ENCODE measurements at regions not wholly inside any gene's neighbourhood (a gene's known extent, or its start where the extent isn't known, plus 50 kb on each side); places are given as distances from the start of the nearest gene placed in this dataset.
A peak's percentile ranks its signal among the peaks of the same experiment; 100 is the strongest.
"Not testable (repeated sequence)": the region's sequence is repeated elsewhere in the genome, so short reads cannot be mapped to it uniquely, and the experiment has no call there.

- DNase-seq (ENCODE audit: low read depth in 2 of 2), result no peak
Observed at GRCh38 chr10:32217216-32217615, 129.7 kb downstream of the EPC1 start.

- not testable (repeated sequence) for DNase-seq (ENCODE audit: low read depth in 2 of 2)
Observed at GRCh38 chr10:32213838-32214237, 133.1 kb downstream of the EPC1 start.

GRCh38 chr10:32211046-32211363 lies 136.0 kb downstream of the EPC1 start:
- no peak for DNase-seq (ENCODE audit: low read depth in 2 of 2)

GRCh38 chr10:32210306-32211045 lies 136.5 kb downstream of the EPC1 start:
- no peak for DNase-seq (ENCODE audit: low read depth in 2 of 2)

GRCh38 chr10:32208005-32208404 lies 139.0 kb downstream of the EPC1 start:
- not testable (repeated sequence) for DNase-seq (ENCODE audit: low read depth in 2 of 2)

GRCh38 chr10:32207544-32207943 lies 139.4 kb downstream of the EPC1 start:
- DNase-seq (ENCODE audit: low read depth in 2 of 2), result peak; percentile 39 to 50

- DNase-seq (ENCODE audit: low read depth in 2 of 2), result no peak
Observed at GRCh38 chr10:32205670-32206069, 141.3 kb downstream of the EPC1 start.

- DNase-seq (ENCODE audit: low read depth in 2 of 2), result no peak
Observed at GRCh38 chr10:32204606-32205005, 142.4 kb downstream of the EPC1 start.

GRCh38 chr10:32199714-32200394 lies 143.6 kb upstream of the KIF5B start:
- DNase-seq (ENCODE audit: low read depth in 2 of 2), result no peak

GRCh38 chr10:32197423-32197822 lies 141.2 kb upstream of the KIF5B start:
- no peak for DNase-seq (ENCODE audit: low read depth in 2 of 2)

- DNase-seq (ENCODE audit: low read depth in 2 of 2), result peak in 1 of 2 donors; percentile 16
Observed at GRCh38 chr10:32190890-32191491, 134.8 kb upstream of the KIF5B start.

- DNase-seq (ENCODE audit: low read depth in 2 of 2), result no peak
Observed at GRCh38 chr10:32189400-32190084, 133.3 kb upstream of the KIF5B start.

GRCh38 chr10:32188601-32189000 lies 132.4 kb upstream of the KIF5B start:
- DNase-seq (ENCODE audit: low read depth in 2 of 2), result not testable (repeated sequence)

GRCh38 chr10:32187686-32188085 lies 131.5 kb upstream of the KIF5B start:
- no peak for DNase-seq (ENCODE audit: low read depth in 2 of 2)

GRCh38 chr10:32183652-32184051 lies 127.4 kb upstream of the KIF5B start:
- DNase-seq (ENCODE audit: low read depth in 2 of 2), result not testable (repeated sequence)

- DNase-seq (ENCODE audit: low read depth in 2 of 2), result no peak
Observed at GRCh38 chr10:32182476-32182875, 126.3 kb upstream of the KIF5B start.

- DNase-seq (ENCODE audit: low read depth in 2 of 2), result no peak
Observed at GRCh38 chr10:32180390-32181280, 124.4 kb upstream of the KIF5B start.

- DNase-seq (ENCODE audit: low read depth in 2 of 2), result no peak
Observed at GRCh38 chr10:32179836-32180235, 123.6 kb upstream of the KIF5B start.

GRCh38 chr10:32177594-32177993 lies 121.4 kb upstream of the KIF5B start:
- not testable (repeated sequence) for DNase-seq (ENCODE audit: low read depth in 2 of 2)

- DNase-seq (ENCODE audit: low read depth in 2 of 2), result no peak
Observed at GRCh38 chr10:32175629-32176028, 119.4 kb upstream of the KIF5B start.

GRCh38 chr10:32174349-32174893 lies 118.2 kb upstream of the KIF5B start:
- no peak for DNase-seq (ENCODE audit: low read depth in 2 of 2)

All from stimulated activated CD4-positive, alpha-beta T cell treated with anti-CD3 and anti-CD28 coated beads, Interleukin-1b, Interleukin-23, amount 100 ng/mL, for 4 hours (primary cell).